B cell (primary cell): ENCODE measurements at regions not wholly inside any gene's neighbourhood (a gene's known extent, or its start where the extent isn't known, plus 50 kb on each side); places are given as distances from the start of the nearest gene placed in this dataset.

Source experiments
- ATAC-seq: fragments of 200-7000 bp; cut with Tn5 transposase; one replicate; pipeline ENCODE4 v1.10.0; 2021; ENCODE audit warnings: low read depth, mild to moderate bottlenecking, moderate number of reproducible peaks, moderate library complexity
- CTCF ChIA-PET: fragments of 350-600 bp; sonication (Branson Sonifier 250); formaldehyde crosslinking; loops from one replicate; lab custom pipeline; 2021; ENCODE audit warnings: antibody characterized with exemption, inconsistent platforms; lab: Charles Lee
- POLR2A ChIA-PET: fragments of 350-600 bp; sonication (Branson Sonifier 250); formaldehyde crosslinking; loops from one replicate; lab custom pipeline; 2021; ENCODE audit warnings: antibody characterized with exemption; lab: Charles Lee
- DNase-seq: peaks from one replicate; pipeline ENCODE4 v3.0.0; 2013
- H2AFZ ChIP-seq: 2 replicates; pipeline ENCODE4 v1.6.1; 2012; ENCODE audit warnings: mild to moderate bottlenecking, low read depth, low read length; ENCODE audit not compliant: insufficient read depth, poor library complexity, severe bottlenecking
- H3K27ac ChIP-seq, 2 donors: 1 replicate in 1 of 2; 2 replicates in 1 of 2; pipeline ENCODE4 v1.5.1; 2012 to 2013; ENCODE audit warnings: low read length in 2 of 2, mild to moderate bottlenecking in 2 of 2, moderate library complexity in 1 of 2
- H3K27me3 ChIP-seq, 4 experiments: fragments of 200-600 bp in 1 of 4; sonication (generic) in 1 of 4; replicated peaks in 1 of 4; 1 replicate in 2 of 4; 2 replicates in 2 of 4; pipeline versions ENCODE4 v1.6.1 to v1.7.0; 2013 to 2016; ENCODE audit warnings: low read length in 3 of 4, mild to moderate bottlenecking in 2 of 4, mixed read lengths in 1 of 4, moderate library complexity in 1 of 4; ENCODE audit not compliant: insufficient read depth in 4 of 4, control insufficient read depth in 3 of 4; ENCODE audit errors: control extremely low read depth in 1 of 4
- H3K36me3 ChIP-seq, 2 experiments: replicated peaks in 1 of 2; 1 replicate in 1 of 2; 2 replicates in 1 of 2; pipeline versions ENCODE4 v1.6.1 to v1.7.1; 2013; ENCODE audit warnings: low read length in 1 of 2; ENCODE audit not compliant: insufficient read depth in 2 of 2, control insufficient read depth in 1 of 2; ENCODE audit errors: control extremely low read depth in 1 of 2, extremely low read depth in 1 of 2
- H3K4me1 ChIP-seq, 2 donors: fragments of 200-600 bp in 1 of 2; sonication (generic) in 1 of 2; 1 replicate in 1 of 2; 2 replicates in 1 of 2; pipeline versions ENCODE4 v1.5.1 to v1.6.1; 2013 to 2017; ENCODE audit warnings: low read length in 2 of 2; ENCODE audit not compliant: control insufficient read depth in 2 of 2, insufficient read depth in 2 of 2
- H3K4me2 ChIP-seq: replicated peaks from 2 replicates; pipeline ENCODE3; 2012; ENCODE audit warnings: mild to moderate bottlenecking, low read depth, low read length; ENCODE audit not compliant: poor library complexity, severe bottlenecking
- H3K4me3 ChIP-seq, 5 experiments: fragments of 200-600 bp in 1 of 5; sonication (generic) in 1 of 5; 1 replicate in 3 of 5; 2 replicates in 2 of 5; pipeline versions ENCODE4 v1.5.1 to v1.7.0; 2011 to 2016; ENCODE audit warnings: low read length in 4 of 5, mild to moderate bottlenecking in 4 of 5, low read depth in 2 of 5, control low read depth in 1 of 5, moderate library complexity in 1 of 5; ENCODE audit not compliant: insufficient read depth in 1 of 5; ENCODE audit errors: control extremely low read depth in 1 of 5, extremely low read depth in 1 of 5
- H3K79me2 ChIP-seq: fragments of 200-600 bp; sonication (generic); one replicate; pipeline ENCODE4 v1.6.0; 2016; ENCODE audit warnings: low read length; ENCODE audit not compliant: control insufficient read depth, insufficient read depth
- H3K9ac ChIP-seq: fragments of 200-600 bp; sonication (generic); 2 replicates; pipeline ENCODE4 v1.6.1; 2017; ENCODE audit warnings: mild to moderate bottlenecking, low read length, moderate library complexity
- H3K9me3 ChIP-seq, 3 donors: one replicate each; pipeline versions ENCODE4 v1.6.1 to v1.7.1; 2013; ENCODE audit warnings: low read length in 2 of 3; ENCODE audit not compliant: control insufficient read depth in 2 of 3, insufficient read depth in 1 of 3; ENCODE audit errors: control extremely low read depth in 1 of 3
- H4K20me1 ChIP-seq: 2 replicates; pipeline ENCODE4 v1.6.0; 2012; ENCODE audit warnings: mild to moderate bottlenecking, low read length; ENCODE audit not compliant: insufficient read depth, control insufficient read depth, poor library complexity, severe bottlenecking
- H3K27ac Mint-ChIP-seq: one replicate; pipeline ENCODE4 v1.8.0; 2021; ENCODE audit warnings: mixed read lengths
- H3K27me3 Mint-ChIP-seq: one replicate; pipeline ENCODE4 v1.8.0; 2021; ENCODE audit warnings: mixed read lengths
- H3K4me1 Mint-ChIP-seq: one replicate; pipeline ENCODE4 v1.8.0; 2021; ENCODE audit warnings: mixed read lengths
- H3K4me3 Mint-ChIP-seq: one replicate; pipeline ENCODE4 v1.8.0; 2021; ENCODE audit warnings: mixed read lengths
- H3K9me3 Mint-ChIP-seq: one replicate; pipeline ENCODE4 v1.8.0; 2022; ENCODE audit warnings: mixed read lengths; ENCODE audit not compliant: insufficient read depth
- CTCF ChIP-seq: fragments of 200-600 bp; IDR thresholded peaks from one replicate; pipeline ENCODE4 v1.8.0; 2022; ENCODE audit warnings: antibody characterized with exemption, mild to moderate bottlenecking
- EZH2 ChIP-seq: IDR thresholded peaks from 2 replicates; pipeline ENCODE4 v1.6.1; 2012; ENCODE audit warnings: borderline replicate concordance, low read depth, mild to moderate bottlenecking, moderate library complexity, low read length; ENCODE audit not compliant: insufficient read depth, poor library complexity, severe bottlenecking
- WGBS: methylation state at CpG from one replicate; pipeline ENCODE4 v1.1.5; 2013; ENCODE audit warnings: missing lambda C conversion rate; ENCODE audit not compliant: insufficient coverage; 5-methylcytosine and 5-hydroxymethylcytosine counted together
- intact Hi-C: fragments of 100-400 bp; cut with micrococcal nuclease; formaldehyde crosslinking; loops from one replicate; pipeline ENCODE4 v1.10.0; 2022

GRCh38 chr2:83730223-83730622 lies 728.9 kb downstream of the SUCLG1 start:
- H3K27me3 ChIP-seq: no peaks in the 10 kb centered on the region
- no peak overlapping the region for H3K9ac ChIP-seq
- H3K4me1 ChIP-seq: no peaks in the 10 kb centered on the region
- H3K79me2 ChIP-seq: no peaks in the 10 kb centered on the region
- H4K20me1 ChIP-seq: no peaks in the 10 kb centered on the region
- ChIA-PET CTCF (no interaction called here), POLR2A (no interaction called here)
- peaks cover 7% of the 10 kb centered on the region for H3K9me3 Mint-ChIP-seq
- no peak for ATAC-seq
- no peaks in the 10 kb centered on the region for H3K9me3 ChIP-seq
- H3K36me3 ChIP-seq: no peaks in the 10 kb centered on the region
- no peak for DNase-seq
- no peak overlapping the region for H3K27ac Mint-ChIP-seq
- H3K4me3 Mint-ChIP-seq: no peak overlapping the region
- H3K4me2 ChIP-seq: no peak overlapping the region
- TF ChIP-seq CTCF (no peak), EZH2 (no peak)
- no peaks in the 10 kb centered on the region for H3K4me1 Mint-ChIP-seq
- intact Hi-C loops: no loop called here
- H3K27me3 Mint-ChIP-seq: no peaks in the 10 kb centered on the region
- H3K27ac ChIP-seq: no peak overlapping the region
- H3K4me3 ChIP-seq: no peak overlapping the region
- no peak overlapping the region for H2AFZ ChIP-seq
- WGBS: 67% methylated on average over 1 of the region's 3 CpGs

- H3K27me3 ChIP-seq: no peaks in the 10 kb centered on the region
- no peak overlapping the region for H3K4me3 Mint-ChIP-seq
- peaks cover 7% of the 10 kb centered on the region for H3K9me3 Mint-ChIP-seq
- ATAC-seq (no peak), DNase-seq (no peak)
- ChIA-PET CTCF (no interaction called here), POLR2A (no interaction called here)
- H3K4me2 ChIP-seq: no peak overlapping the region
- no peaks in the 10 kb centered on the region for H3K36me3 ChIP-seq
- no peak overlapping the region for H3K4me3 ChIP-seq
- no peak overlapping the region for H3K27ac Mint-ChIP-seq
- H3K27ac ChIP-seq: no peak overlapping the region
- H4K20me1 ChIP-seq: no peaks in the 10 kb centered on the region
- TF ChIP-seq CTCF (no peak), EZH2 (no peak)
- intact Hi-C loops: no loop called here
- H3K4me1 Mint-ChIP-seq: no peaks in the 10 kb centered on the region
- no peak overlapping the region for H3K9ac ChIP-seq
- H3K4me1 ChIP-seq: no peaks in the 10 kb centered on the region
- no peak overlapping the region for H2AFZ ChIP-seq
- H3K27me3 Mint-ChIP-seq: no peaks in the 10 kb centered on the region
- no peaks in the 10 kb centered on the region for H3K9me3 ChIP-seq
- H3K79me2 ChIP-seq: no peaks in the 10 kb centered on the region
These were observed 733.3 kb downstream of the SUCLG1 start for GRCh38 chr2:83725735-83726134.
